Activated T-cell treated with anti-CD3 and anti-CD28 coated beads for 24 hours (primary cell): ENCODE measurements at regions not wholly inside any gene's neighbourhood (a gene's known extent, or its start where the extent isn't known, plus 50 kb on each side); places are given as distances from the start of the nearest gene placed in this dataset.

Source experiments
- DNase-seq: peaks from one replicate; pipeline ENCODE4 v3.0.0-alpha.2; 2020; ENCODE audit warnings: low read depth

DNA sequence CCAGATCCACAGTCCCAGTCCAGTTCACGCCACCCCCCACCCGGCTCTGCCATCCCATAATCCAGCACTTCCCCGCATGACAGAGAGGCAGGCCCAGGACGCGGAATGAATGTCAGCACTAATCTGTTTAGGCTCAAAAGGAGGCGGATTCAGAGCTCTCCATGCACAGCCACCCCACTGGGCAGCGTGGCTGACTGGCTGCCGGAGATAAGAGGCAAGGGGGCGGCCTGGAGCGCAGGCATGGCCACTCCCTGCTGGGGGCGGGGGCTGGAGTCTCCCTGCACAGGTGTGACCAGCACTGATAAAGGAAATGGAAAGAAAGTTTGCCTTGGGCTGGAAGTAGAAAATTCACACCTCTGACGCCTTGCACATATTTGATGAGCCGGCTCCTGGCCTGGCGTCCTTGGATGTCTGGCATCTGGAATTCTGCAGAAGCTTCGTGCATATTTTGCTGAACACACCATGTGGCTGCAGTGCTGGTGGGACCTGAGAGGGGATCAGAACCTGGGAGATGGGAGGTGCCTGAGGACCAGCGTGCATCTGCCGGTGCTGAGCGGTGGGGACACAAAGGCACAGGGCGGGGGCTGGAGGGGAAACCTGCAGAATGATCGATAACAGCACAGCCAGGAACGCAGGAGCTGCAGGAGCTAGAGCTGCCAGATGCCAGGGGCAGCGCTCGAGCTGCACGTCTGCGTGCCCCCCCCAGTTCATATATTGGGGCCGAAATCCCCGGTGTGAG, 344.4 kb downstream of the CTTN start:
- no peak for DNase-seq

DNA sequence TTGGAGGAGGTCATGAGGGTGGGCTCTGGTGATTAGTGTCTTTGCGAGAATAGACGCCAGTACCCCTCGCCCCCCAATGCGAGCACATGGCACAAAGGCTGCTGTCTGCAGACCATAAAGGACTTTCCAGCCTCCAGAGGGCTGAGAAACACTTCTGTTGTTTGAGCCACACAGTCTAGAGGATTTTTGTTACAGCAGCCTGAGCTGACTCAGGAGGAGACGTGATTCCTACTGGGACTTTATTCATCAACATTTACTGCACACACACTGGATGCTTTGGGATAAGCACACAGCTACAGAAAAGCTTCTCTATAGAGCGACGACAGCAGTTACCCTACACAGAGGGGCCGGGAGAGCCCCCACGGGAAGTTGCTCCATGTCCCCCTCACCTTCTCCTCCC, 345.0 kb downstream of the CTTN start:
- DNase-seq, result no peak

DNA sequence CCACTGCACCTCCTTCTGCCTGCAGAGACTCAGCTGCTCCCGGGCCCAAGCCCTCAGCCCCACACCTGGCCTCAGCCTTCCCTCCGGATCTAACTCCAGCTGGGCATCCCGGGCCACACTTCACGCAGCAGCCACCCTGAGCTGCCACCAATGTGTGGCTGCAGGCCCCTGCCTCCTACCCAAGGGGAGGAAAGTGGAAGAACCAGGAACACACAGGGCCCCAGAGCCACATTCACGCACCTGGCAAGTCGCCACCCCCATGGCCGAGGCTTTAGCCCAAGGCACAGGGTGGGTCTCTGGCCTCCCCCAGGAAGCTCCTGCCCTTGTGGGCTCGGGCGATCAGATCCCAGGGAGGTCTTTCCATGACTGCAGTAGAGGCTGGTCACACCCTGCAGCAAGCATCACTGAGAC, 345.6 kb downstream of the CTTN start:
- DNase-seq, result no peak

DNA sequence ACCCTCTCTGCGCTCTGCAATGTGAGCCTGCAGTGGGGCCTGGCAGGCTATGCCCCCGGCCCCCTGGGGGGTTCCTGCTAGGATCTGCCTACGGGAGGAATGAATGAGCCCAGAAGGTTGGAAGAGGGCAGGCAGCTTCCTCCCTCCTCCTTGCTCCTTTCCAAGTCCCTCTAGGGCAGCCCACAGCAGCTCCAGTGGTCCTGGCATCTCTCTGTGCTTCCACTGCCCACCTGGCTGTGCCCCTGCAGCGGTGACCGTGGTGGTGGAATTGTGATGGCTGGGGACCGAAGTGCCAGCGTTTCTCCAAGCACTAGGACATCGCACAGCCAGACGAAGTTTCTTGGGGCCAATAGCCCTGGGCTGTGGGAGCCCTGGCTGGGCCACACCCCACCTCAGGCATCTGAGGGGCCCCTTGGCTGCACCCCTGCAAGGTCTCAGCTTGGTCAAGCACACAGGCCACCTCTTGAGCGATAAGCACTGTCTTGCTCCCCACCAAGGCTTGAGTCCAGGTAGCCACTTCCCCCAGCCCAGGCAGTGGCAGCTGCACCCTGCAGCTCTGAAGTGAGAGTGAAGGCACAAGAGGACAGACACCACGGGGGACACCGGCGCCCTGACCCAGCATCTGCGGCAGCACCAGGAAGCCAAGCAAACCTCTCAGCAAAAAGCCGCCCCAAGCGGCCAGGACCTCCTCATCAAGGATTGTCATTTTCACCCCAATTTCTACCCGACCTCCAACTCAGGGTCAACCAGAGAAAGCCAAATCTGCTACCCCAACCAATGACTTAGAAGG, 346.3 kb downstream of the CTTN start:
- no peak for DNase-seq

DNA sequence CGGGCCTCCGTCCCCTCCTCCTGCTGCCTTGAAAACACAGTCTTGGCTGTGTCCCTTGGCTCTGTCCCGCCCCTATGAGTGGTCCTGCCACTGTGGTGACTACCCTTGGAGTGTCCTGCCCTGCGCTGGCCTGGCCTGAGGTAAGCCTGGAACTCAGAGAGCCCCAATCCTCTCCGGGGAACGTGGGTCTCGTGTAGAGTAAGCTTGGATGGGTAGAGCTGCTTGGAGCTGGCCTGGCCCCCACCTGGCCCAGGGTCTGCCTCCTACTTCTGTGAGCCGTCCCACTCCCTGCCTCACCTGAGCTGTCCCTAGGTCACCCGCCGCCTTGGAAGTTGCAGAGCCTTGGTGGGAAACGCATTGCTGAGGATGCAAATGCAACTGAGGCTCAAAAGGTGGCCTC, 347.1 kb downstream of the CTTN start:
- DNase-seq, result no peak

DNA sequence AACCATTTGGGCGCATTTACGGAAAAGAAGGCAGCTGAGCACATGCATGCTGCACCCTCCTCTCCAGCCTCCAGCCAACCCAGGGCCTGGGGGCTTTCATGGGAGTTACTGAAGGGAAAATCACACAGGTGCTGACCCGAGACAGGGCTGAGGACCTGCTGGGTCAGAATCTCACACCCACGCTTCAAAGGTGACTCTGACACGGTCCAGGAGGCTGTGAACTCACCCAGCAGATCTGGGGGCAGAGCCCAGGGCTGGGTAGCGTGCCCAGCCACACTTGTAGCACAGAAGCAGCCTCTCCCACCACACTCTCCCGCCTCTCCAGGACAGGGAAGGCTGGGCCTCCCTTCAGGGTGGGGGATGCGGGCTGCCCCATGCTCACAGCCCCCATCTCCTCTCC, 347.6 kb downstream of the CTTN start:
- DNase-seq, result no peak

DNA sequence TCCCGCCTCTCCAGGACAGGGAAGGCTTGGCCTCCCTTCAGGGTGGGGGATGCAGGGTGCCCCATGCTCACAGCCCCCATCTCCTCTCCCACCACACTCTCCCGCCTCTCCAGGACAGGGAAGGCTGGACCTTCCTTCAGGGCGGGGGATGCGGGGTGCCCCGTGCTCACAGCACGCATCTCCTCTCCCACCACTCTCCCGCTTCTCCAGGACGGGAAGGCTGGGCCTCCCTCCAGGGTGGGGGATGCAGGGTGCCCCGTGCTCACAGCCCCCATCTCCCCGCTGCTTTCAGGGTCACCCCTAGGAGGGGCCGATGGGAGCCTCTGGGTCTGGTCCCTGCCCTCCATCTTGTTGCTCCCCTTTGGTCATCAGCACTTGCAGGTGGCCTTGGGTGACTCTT, 348.0 kb downstream of the CTTN start:
- DNase-seq, result no peak

DNA sequence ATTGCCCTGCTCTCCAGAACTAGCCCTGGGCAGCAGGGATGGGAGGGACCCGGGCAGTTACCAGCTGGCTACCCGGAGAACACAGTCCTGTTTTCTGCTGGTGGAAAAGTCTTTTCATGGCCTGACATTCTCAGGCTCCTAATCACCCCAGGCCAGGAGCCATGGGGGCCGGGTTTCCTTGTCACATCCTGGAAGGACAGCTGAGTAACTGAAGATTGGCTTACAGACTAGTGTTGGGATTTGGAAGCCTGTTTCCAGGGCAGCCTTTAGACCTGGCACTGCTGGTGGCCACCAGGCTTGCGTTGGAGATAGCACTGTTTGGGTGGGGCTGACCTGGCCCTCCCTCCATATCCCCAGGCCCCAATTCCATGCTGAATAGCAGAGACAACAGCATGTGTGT, 349.0 kb downstream of the CTTN start:
- DNase-seq, result no peak

DNA sequence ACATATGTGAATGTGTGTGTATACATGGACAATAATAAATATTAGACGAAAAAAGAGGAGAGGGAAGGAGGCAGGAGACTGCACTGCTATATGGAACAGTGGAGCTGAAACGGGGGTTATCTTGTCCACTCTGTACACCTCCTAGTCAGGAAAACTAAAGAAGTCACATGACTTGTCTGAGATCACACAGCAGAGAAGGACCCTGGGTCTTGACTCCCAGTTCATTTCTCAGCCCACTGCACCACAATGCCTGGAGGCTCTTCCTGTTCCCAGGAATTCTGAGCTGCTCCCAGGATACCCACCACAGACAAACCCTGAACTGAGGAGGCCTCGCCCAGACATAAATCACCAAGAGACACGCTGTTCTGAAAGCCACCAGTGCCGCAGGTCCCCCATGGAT, 349.6 kb downstream of the CTTN start:
- no peak for DNase-seq

DNA sequence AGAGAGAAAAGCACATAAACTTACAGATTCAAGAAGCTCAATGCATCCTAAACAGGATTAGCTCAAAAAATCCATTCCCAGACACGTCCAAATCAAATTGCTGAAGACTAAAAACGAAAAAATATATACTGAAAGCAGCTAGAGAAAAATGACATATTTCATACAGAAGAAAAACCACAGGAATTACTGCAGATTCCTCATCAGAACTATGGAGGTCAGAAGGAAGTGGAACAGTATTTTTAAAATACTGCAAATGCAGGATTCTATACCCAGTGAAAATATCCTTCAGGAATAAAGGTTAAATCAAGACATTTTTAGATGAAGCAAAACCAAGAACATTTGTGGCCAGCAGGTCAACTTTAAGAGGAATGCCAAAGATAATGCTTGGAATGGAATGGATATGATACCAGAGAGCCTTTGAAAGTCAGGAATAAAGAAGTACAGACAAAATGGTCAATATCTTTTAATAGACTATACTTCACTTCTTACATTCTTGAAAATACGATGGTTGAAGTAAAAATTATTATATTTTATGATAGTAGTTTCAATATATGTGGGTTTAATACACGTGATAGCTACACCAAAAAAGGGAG, 352.9 kb downstream of the CTTN start:
- no peak for DNase-seq

DNA sequence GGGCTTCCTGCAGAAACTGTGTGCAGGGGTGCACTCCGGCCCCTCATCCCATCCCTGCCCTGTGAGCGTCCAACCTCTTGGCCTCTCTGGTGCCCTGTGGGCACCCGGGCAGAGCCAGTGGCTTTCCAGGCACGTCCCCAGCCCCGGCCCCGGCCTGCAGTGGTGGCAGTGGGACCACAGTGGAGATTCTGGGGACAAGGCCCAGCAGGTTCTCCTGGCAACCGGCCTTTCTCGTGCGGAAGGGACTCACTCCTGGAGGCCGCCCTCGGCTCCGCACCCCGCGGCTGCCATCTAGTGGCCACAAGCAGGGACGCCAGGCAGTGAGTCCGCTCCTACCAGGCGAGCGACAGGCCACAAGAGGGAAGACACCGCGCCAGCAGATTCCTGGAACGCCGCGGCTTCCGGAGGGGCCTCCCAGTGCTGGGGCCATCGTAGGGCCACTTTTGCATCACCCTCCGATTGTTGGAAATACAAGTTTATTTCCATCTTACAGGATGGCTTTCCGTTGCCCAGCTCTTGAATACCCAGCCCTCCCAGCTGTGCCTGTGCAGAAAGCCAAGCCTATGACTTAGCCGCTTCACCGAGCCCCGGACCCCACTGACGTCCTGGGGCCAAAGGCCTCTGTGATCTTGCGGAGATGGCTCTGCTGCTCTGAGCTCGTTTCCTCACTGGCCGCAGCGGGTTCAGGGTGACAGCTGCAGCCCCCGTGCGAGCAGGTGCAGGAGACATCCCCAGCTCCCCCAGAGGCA, 357.3 kb downstream of the CTTN start:
- peak; percentile 45 for DNase-seq

DNA sequence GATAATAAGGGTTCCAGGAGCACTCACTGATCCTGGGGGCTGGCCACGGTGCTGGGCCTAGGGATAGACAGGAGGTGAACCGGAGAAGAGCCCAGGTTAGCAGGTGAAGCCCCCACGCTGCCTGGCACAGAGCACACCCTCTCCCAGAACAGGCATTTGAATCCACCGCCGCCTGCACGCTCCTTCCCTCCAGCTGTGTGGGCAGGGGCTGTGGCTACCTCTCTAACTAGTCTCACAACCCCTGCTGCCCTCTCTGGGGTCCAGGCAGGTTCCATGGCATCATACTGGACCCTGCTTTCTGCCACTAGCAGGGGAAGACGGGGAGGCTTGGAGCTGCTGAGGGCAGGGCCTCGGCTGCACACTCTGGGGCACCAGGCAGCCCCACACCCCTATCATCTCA, 358.0 kb downstream of the CTTN start:
- DNase-seq, result no peak

DNA sequence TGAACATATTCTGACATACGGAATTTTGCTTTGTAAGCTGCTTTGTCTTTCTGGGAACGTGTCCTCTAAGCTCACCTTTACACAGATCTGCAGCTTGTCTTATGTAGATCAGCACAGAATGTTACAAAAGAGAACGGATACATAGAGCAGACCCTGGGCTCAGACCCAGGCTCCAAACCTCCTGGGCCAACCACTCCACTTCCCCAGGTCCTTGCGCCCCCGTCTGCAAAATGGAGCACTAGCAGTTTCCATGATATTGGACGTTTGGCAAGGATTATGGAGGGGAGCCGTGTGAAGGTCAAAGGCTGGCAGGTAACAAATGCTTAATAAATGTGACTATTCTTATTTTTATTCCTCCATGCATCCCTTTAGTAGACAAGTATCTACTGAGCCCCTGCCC, 358.4 kb downstream of the CTTN start:
- DNase-seq, result no peak

DNA sequence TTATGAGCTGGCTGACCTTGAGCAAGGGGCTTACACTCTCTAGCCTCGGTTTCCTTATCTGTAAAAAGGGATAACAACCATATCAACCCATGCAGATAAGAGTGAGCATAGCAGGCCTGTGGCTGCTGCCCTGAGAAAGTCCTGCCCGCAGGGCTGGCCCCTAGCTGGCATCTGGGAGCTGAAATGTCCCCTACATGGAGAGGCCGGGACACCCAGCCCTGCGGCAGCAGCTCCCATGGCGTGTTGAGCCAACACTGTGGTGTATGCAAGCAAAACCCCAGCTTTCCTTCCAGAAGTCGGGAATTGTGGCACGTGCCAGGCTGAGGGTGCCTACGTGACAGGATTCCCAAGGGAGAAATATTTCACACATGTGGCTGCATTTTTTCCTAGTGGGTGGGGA, 358.9 kb downstream of the CTTN start:
- DNase-seq, result no peak

DNA sequence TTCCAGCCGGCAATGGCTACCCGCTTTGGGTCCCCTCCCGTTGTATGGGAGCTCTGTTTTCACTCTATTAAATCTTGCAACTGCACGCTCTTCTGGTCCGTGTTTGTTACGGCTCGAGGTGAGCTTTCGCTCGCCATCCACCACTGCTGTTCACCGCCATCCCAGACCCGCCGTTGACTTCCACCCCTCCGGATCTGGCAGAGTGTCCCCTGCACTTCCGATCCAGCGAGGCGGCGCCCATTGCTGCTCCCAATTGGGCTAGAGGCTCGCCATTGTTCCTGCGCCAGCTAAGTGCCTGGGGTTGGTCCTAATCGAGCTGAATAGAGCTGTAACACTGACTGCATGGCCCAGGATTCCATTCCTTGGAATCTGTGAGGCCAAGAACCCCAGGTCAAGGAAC, 359.9 kb downstream of the CTTN start:
- no peak for DNase-seq

DNA sequence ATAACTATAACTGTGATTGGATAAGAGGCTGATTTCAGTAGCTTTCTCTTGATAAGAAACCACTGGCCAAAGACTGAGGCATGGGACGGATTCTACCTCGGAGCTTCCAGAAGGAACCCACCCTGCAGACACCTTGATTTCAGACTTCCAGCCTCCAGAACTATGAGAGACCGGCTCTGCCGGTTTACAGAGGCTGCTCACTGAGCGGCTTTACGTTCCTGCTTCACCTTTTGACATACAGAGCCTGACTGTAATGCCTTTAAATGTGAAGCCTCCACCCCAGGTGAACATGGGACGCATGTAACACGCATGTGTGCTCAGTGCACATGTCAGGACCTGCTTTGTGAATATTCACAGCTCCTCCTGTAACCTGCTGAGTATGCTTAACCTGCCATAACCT, 361.5 kb downstream of the CTTN start:
- DNase-seq, result no peak

DNA sequence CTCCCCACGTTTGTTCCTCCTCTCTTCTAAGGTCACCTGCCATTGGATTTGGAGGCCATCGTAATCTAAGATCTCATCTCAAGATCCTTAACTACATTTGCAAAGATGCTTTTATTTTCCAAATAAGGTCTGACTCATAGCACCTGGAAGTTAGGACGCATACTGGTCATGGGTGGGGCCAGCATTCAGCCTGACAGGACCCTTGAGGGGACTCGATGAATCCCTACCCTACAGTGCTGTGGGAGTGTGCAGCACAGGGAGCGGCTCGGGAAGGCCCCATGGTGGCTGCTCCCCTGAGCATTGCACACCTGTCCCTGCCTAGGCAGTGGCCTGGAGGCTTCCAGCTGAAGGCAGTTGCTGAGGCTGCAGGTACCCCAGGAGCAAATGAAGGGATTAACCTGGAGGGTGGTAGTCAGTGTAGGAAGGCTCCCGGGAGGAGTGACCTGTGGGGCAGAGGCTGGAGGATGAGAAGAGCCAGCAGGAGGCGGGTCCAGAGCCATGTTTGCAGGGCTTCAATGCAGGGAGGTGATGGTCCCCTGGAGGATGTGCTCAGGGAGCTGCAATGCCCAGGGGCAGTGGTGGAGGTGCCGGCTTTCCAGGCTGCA, 362.2 kb downstream of the CTTN start:
- no peak for DNase-seq

DNA sequence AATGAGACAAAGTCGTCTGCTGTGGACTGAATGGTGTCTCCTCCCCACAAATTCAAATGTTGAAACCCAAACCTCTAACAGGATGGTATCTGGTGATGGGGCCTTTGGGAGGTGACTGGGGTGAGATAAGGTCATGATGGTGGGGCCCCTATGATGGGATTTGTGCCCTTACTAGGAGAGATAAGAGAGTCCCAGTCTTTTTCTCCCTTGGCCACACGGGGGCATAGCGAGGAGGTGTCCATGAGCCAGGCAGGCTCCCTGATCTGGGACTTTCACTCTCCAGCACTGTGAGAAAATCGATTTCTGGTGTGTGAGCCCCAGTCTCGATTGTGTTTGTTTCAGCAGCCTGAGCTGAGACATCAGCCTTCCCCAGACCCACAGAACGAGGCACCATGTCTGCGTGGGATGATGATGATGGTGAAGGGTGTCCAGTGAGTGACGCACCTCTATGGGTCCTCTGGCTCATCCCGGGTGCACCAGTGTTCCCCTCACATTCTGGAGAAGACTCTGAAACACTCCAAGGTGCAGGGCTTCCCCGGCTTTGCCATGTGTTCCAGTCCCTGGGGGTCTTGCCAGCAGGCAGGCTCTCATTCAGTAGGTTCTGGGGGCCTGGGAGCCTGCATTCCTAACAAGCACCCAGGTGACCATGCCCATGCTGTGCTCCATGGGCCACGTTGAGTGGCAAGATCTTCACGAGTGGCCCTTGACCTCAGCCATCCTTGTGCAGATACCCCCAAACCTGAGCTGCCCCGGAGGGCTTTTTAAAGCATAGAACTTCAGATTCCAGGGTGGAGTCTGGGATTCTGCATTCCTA, 363.0 kb downstream of the CTTN start:
- no peak for DNase-seq

DNA sequence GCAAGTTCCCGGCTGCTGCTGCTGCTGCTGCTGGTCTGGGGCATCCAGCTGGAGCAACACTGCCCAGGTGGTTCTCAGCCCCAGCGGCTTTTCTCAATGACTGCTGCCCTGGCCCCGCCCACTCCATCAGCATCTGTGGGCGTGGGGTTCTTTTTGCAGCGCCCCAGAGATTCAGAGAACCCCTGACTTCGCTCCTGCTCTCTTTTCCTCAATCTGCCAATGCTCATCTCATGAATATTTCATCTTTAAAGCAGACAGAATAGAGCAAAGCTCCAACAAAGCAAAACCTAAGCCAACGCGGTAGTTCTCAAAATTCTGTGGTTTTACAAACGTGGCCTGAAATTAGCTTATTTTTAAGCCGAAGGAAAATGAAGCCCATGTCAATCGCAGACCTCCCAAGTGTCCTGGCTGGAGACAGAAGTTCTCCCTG, 363.6 kb downstream of the CTTN start:
- no peak for DNase-seq

DNA sequence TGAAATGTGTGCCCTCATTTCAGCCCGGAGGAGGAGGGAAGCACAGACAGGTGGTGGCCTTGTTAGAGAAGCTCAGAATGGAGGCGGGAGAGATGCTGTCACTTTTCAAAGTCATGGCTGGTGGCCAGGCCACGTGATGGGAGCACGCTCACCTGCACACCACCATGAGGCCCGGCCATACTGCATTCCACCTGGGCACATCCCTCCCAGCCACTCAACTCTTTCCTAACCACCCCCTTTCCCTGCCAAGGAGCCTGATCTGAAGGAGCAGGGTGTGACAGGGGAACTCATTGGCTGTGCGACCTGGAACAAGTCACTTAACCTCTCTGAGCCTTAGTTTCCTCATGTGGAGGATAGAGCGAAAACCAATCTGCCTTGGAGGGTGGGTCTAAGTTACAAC, 364.5 kb downstream of the CTTN start:
- DNase-seq, result no peak

DNA sequence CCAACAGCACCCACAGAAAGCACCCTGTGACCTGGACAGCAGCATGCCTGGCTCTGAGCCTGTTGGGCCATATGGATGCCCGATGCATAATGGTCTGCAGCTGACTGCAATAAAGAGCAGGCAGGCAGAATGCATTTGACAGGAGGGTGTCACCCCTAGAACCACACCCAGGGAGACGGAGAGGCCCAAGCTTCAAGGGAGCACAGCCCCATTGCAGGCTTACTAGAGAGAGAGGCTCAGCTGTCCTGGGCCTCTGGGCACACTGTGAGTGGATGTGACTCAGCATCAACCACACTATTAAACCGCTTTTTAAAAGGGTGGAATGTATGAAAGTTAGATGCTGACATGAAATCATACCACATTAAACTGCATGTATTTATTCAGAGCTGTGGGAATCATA, 365.3 kb downstream of the CTTN start:
- DNase-seq, result no peak
